OCI-LY1 (cell line): ENCODE measurements at regions not wholly inside any gene's neighbourhood (a gene's known extent, or its start where the extent isn't known, plus 50 kb on each side); places are given as distances from the start of the nearest gene placed in this dataset.

Experiments
- H2AFZ ChIP-seq: fragments of 200-600 bp; sonication (generic), shearing (Covaris generic); 2 replicates; pipeline ENCODE4 v1.6.0; 2014; ENCODE audit warnings: antibody characterized with exemption, mild to moderate bottlenecking, low read length
- H3F3A ChIP-seq: fragments of 200-600 bp; sonication (generic), shearing (Covaris generic); 2 replicates; pipeline ENCODE4 v1.6.0; 2014; ENCODE audit warnings: mild to moderate bottlenecking, antibody characterized with exemption, low read length, moderate library complexity; ENCODE audit not compliant: insufficient read depth
- H3K27ac ChIP-seq: fragments of 200-600 bp; sonication (generic); 2 replicates; pipeline ENCODE4 v1.5.1; 2014; ENCODE audit warnings: low read length, mixed run types, mild to moderate bottlenecking, low read depth; ENCODE audit not compliant: poor library complexity, severe bottlenecking
- H3K27me3 ChIP-seq: fragments of 200-600 bp; sonication (generic); 2 replicates; pipeline ENCODE4 v1.6.0; 2014; ENCODE audit warnings: antibody characterized with exemption, mild to moderate bottlenecking, low read length, moderate library complexity; ENCODE audit not compliant: insufficient read depth
- H3K36me3 ChIP-seq: fragments of 200-600 bp; sonication (generic); 2 replicates; pipeline ENCODE4 v1.6.1; 2014; ENCODE audit warnings: mild to moderate bottlenecking, antibody characterized with exemption, low read length, moderate library complexity, mixed read lengths; ENCODE audit not compliant: insufficient read depth
- H3K4me1 ChIP-seq: fragments of 200-600 bp; sonication (generic); 2 replicates; pipeline ENCODE4 v1.5.1; 2014; ENCODE audit warnings: mild to moderate bottlenecking, low read length, moderate library complexity; ENCODE audit not compliant: insufficient read depth, severe bottlenecking
- H3K4me2 ChIP-seq: fragments of 200-600 bp; sonication (generic), shearing (Covaris generic); 2 replicates; pipeline ENCODE4 v1.6.1; 2014; ENCODE audit warnings: low read length
- H3K4me3 ChIP-seq: fragments of 200-600 bp; sonication (generic); 2 replicates; pipeline ENCODE4 v1.5.1; 2014; ENCODE audit warnings: low read length, low read depth, mild to moderate bottlenecking, mixed read lengths; ENCODE audit not compliant: poor library complexity, severe bottlenecking
- H3K79me2 ChIP-seq: fragments of 200-600 bp; shearing (Covaris generic); 2 replicates; pipeline ENCODE4 v1.6.1; 2016; ENCODE audit warnings: mixed run types, low read length, mixed read lengths; ENCODE audit not compliant: insufficient read depth
- H3K9ac ChIP-seq: fragments of 200-600 bp; sonication (generic), shearing (Covaris generic); 2 replicates; pipeline ENCODE4 v1.6.1; 2014; ENCODE audit warnings: mild to moderate bottlenecking, low read length, mixed read lengths
- H3K9me2 ChIP-seq: fragments of 200-600 bp; sonication (generic), shearing (Covaris generic); 2 replicates; pipeline ENCODE4 v1.6.1; 2014; ENCODE audit warnings: low read depth, mild to moderate bottlenecking, low read length, mixed read lengths
- H3K9me3 ChIP-seq: fragments of 200-600 bp; shearing (Covaris generic); 2 replicates; pipeline ENCODE4 v1.6.1; 2014; ENCODE audit warnings: low read length, mixed read lengths
- H4K20me1 ChIP-seq: fragments of 200-600 bp; sonication (generic), shearing (Covaris generic); 2 replicates; pipeline ENCODE4 v1.6.0; 2016; ENCODE audit warnings: mild to moderate bottlenecking, low read length; ENCODE audit not compliant: insufficient read depth
- EZH2 ChIP-seq: fragments of 200-600 bp; sonication (generic), shearing (Covaris generic); IDR thresholded peaks from 2 replicates; pipeline ENCODE4 v1.8.0; 2017; ENCODE audit warnings: borderline replicate concordance, mixed run types, mild to moderate bottlenecking, antibody characterized with exemption, low read length, moderate library complexity, mixed read lengths
- TF ChIP-seq, protein P1 (sequence below): fragments of 200-600 bp; sonication (generic), shearing (Covaris generic); IDR thresholded peaks from 2 replicates; pipeline ENCODE4 v1.5.1; 2017; ENCODE audit warnings: mild to moderate bottlenecking, antibody characterized with exemption, low read length, moderate library complexity, mixed read lengths

DNA sequence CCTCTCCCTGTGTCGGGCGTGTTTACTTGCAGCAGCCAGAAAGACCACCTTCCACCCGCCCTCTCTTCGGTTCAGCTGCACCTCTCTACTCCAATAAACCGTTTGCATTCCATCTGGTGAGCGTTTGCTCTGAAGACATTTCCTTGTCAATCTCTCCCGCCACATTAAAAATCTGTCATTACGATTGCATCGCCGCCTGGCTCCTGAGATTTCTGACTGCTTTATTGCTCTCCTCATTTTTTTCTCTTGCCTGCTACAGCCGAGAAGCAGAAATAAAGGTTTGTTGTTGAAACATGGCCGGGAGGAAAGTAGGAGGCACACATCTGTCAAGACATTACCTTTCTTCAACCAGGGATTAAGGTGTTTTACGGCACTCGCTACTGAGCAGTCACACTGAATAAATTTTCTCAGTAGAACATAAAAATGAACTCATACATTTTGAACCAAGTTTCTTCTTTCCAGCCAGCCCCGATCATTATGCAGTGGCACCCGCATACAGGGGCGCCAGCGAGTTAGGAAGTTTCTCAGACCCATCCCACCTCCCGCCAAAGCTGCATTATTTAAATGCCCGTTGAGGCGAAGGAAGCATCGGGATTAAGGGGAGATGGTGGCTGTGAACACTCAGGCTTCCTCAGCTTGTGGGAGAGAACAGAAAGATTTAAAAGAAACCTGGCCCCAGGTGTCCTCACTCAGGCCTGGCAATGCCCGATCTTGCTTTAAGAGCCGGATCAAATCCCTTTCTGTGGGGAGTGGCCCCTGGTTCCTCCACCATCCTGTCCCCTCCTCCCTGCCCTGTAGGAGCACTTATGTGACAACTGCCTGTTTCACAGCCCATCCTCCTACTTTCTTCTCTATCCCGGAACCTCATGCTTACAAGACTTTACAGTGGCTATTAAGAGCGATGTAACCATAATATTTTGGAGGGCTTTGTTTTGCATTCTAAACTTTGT, 1108.9 kb downstream of the BCL11B start:
- Histone ChIP-seq H3K79me2 (no peaks in the 10 kb centered on the region), H4K20me1 (no peaks in the 10 kb centered on the region), H3K9me3 (no peaks in the 10 kb centered on the region), H3K27me3 (0 out of 2 replicates have a peak, but pooled peaks cover 5% of the 10 kb centered on the region), H2AFZ (no peak overlapping the region), H3F3A (no peaks in the 10 kb centered on the region), H3K9me2 (no peaks in the 10 kb centered on the region), H3K4me3 (no peak overlapping the region), H3K4me2 (no peak overlapping the region), H3K9ac (no peak overlapping the region), H3K4me1 (no peaks in the 10 kb centered on the region), H3K27ac (no peak overlapping the region), H3K36me3 (no peaks in the 10 kb centered on the region)
- TF ChIP-seq, protein P1, sequence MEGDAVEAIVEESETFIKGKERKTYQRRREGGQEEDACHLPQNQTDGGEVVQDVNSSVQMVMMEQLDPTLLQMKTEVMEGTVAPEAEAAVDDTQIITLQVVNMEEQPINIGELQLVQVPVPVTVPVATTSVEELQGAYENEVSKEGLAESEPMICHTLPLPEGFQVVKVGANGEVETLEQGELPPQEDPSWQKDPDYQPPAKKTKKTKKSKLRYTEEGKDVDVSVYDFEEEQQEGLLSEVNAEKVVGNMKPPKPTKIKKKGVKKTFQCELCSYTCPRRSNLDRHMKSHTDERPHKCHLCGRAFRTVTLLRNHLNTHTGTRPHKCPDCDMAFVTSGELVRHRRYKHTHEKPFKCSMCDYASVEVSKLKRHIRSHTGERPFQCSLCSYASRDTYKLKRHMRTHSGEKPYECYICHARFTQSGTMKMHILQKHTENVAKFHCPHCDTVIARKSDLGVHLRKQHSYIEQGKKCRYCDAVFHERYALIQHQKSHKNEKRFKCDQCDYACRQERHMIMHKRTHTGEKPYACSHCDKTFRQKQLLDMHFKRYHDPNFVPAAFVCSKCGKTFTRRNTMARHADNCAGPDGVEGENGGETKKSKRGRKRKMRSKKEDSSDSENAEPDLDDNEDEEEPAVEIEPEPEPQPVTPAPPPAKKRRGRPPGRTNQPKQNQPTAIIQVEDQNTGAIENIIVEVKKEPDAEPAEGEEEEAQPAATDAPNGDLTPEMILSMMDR, result no peak
- TF ChIP-seq EZH2, result no peak

DNA sequence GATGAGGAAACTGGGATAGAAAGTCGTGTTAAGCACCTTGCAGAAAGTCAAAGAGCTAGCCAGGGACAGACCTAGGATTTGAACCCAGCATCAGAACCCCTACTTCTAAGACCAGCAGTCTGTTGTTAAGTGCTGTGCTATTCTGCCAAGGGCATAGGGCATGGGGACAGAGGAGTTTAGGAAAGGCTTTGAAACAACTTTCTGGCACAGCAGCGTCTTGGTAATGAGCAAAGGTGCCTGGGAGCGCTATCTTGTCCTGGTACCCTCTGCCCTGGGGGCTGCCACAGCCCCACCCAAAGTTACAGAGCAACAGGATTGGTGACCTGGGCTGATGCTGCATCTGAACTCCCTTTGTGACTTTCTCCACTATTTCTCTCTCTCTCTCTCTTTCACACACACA, 1108.1 kb downstream of the BCL11B start:
- Histone ChIP-seq H3K9me2 (no peaks in the 10 kb centered on the region), H3K4me2 (no peak overlapping the region), H3K4me1 (no peaks in the 10 kb centered on the region), H4K20me1 (no peaks in the 10 kb centered on the region), H3K27me3 (0 out of 2 replicates have a peak, but pooled peaks cover 5% of the 10 kb centered on the region), H3K27ac (no peak overlapping the region), H3K79me2 (no peaks in the 10 kb centered on the region), H3K9me3 (no peaks in the 10 kb centered on the region), H3F3A (no peaks in the 10 kb centered on the region), H3K4me3 (no peak overlapping the region), H2AFZ (no peak overlapping the region), H3K9ac (no peak overlapping the region), H3K36me3 (no peaks in the 10 kb centered on the region)
- TF ChIP-seq EZH2, result no peak
- TF ChIP-seq, protein P1, result no peak

DNA sequence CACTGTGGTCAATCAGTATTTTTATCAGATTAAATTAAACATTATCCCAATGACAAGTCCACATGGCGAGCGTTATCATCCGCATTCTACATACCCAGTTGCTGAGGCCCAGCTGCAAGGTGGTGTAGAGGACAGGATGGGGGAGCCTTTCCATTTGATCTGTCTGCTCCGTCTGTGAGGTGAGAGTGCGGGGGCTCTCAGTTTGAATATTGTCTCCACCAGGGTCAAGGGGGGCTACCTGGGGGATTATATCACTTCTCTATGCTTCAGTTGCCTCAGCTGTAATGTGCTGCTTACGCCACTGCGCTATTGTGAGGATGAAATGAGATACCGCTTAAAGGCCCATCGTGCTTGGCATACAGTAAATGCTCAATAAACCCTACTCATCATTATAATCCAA, 1106.0 kb downstream of the BCL11B start:
- H3K36me3 ChIP-seq, result no peaks in the 10 kb centered on the region
- H3K4me3 ChIP-seq, result no peak overlapping the region
- H4K20me1 ChIP-seq, result no peaks in the 10 kb centered on the region
- no peak overlapping the region for H3K27ac ChIP-seq
- no peak overlapping the region for H3K9ac ChIP-seq
- no peaks in the 10 kb centered on the region for H3F3A ChIP-seq
- no peaks in the 10 kb centered on the region for H3K9me3 ChIP-seq
- no peaks in the 10 kb centered on the region for H3K9me2 ChIP-seq
- H3K4me1 ChIP-seq, result no peaks in the 10 kb centered on the region
- TF ChIP-seq, protein P1, result no peak
- TF ChIP-seq EZH2, result no peak
- H3K4me2 ChIP-seq, result no peak overlapping the region
- H3K27me3 ChIP-seq, result 0 out of 2 replicates have a peak, but pooled peaks cover 5% of the 10 kb centered on the region
- no peak overlapping the region for H2AFZ ChIP-seq
- no peaks in the 10 kb centered on the region for H3K79me2 ChIP-seq
